ENCODE measurements at regions not wholly inside any gene's neighbourhood (a gene's known extent, or its start where the extent isn't known, plus 50 kb on each side); places are given as distances from the start of the nearest gene placed in this dataset.

DNA sequence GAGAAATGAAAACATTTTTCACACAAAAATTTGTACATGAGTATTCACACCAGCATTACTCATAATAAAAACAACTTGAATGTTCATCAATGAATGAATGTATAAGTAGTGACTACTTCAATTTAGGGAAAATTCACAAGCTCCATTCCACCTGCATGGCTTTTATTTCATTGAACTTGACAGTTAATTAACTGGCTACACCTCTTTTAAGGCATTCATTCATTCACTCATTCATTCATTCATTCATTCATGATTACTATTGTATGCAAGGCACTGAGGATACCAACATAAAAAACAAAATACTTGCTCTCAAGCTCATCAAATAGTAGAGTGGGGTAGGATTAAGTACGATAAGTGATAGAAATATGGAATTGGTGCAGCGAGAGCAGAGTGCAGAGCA lies 198.3 kb upstream of the DLGAP1 start:
- Histone ChIP-seq H3K36me3 (no peaks in the 10 kb centered on the region), H3K9me3 (no peaks in the 10 kb centered on the region), H3K4me1 (no peaks in the 10 kb centered on the region), H3K27me3 (no peaks in the 10 kb centered on the region), H3K4me3 (no peak overlapping the region), H3K27ac (no peak overlapping the region)
- no peak for TF ChIP-seq CTCF (IDR thresholded peaks at IDR 0.05)
- no peak for FAIRE-seq
- intact Hi-C loops (cut with DNase I) = no loop called here
- ATAC-seq = no peak
- DNase-seq = no peak
- 72 to 81% methylated on average over 2 of the region's 2 CpGs for WGBS, 2 donors

- no peak for TF ChIP-seq CTCF (IDR thresholded peaks at IDR 0.05)
- ATAC-seq = no peak
- FAIRE-seq = no peak
- no peaks in the 10 kb centered on the region for H3K27me3 ChIP-seq
- H3K36me3 ChIP-seq = no peaks in the 10 kb centered on the region
- no peak overlapping the region for H3K27ac ChIP-seq
- 55 to 65% methylated on average over 5 of the region's 5 CpGs for WGBS, 2 donors
- H3K4me3 ChIP-seq = no peak overlapping the region
- DNase-seq = no peak
- no peaks in the 10 kb centered on the region for H3K9me3 ChIP-seq
- intact Hi-C loops (cut with DNase I) = no loop called here
- H3K4me1 ChIP-seq = no peaks in the 10 kb centered on the region
These were observed 186.8 kb upstream of the DLGAP1 start for GRCh38 chr18:4641771-4642368.

- H3K4me1 ChIP-seq = no peaks in the 10 kb centered on the region
- H3K27me3 ChIP-seq = no peaks in the 10 kb centered on the region
- intact Hi-C loops (cut with DNase I) = no loop called here
- DNase-seq = no peak
- no peaks in the 10 kb centered on the region for H3K36me3 ChIP-seq
- no peak for FAIRE-seq
- no peak for TF ChIP-seq CTCF (IDR thresholded peaks at IDR 0.05)
- no peak for ATAC-seq
- no peak overlapping the region for H3K4me3 ChIP-seq
- no peak overlapping the region for H3K27ac ChIP-seq
- H3K9me3 ChIP-seq = no peaks in the 10 kb centered on the region
- 28 to 29% methylated on average over 3 of the region's 3 CpGs for WGBS, 2 donors
These were observed 185.4 kb upstream of the DLGAP1 start for GRCh38 chr18:4640349-4641012.

DNA sequence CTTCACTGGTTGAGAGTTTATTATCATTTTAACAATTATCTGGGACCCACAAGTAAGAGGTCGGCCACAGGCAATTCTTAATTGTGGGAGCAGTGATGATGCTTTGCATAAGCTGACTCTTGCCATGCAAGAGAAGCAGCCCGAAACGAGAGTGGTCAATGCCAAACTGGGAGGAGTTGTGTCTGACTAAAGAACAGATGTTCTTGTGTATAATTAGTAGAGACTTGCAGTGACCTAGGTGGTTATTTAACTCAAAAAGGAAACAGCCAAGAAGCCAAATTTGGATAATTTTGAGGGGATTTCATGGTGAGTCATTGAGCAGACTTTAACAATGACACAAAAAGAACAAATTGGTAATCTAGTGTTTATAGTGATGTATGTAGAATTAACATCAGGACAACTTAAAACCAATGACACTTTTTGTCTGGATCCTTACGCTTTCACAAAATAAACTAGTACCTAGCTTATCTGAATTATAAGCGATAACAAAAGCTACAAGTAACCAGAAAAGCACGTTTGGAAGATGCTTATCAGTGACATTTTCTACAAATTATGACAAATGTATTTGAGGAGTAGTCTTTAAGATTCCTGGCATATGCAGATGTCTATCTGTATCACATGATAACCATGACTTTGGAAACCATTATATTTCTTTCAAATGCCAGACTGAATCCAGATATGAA lies 184.7 kb upstream of the DLGAP1 start:
- Histone ChIP-seq H3K9me3 (no peaks in the 10 kb centered on the region), H3K27me3 (no peaks in the 10 kb centered on the region), H3K4me1 (no peaks in the 10 kb centered on the region), H3K4me3 (no peak overlapping the region), H3K36me3 (no peaks in the 10 kb centered on the region), H3K27ac (no peak overlapping the region)
- intact Hi-C loops (cut with DNase I) = no loop called here
- ATAC-seq (no peak), DNase-seq (no peak), FAIRE-seq (no peak)
- 36 to 43% methylated on average over 6 of the region's 6 CpGs for WGBS, 2 donors
- TF ChIP-seq CTCF (IDR thresholded peaks at IDR 0.05) = no peak

DNA sequence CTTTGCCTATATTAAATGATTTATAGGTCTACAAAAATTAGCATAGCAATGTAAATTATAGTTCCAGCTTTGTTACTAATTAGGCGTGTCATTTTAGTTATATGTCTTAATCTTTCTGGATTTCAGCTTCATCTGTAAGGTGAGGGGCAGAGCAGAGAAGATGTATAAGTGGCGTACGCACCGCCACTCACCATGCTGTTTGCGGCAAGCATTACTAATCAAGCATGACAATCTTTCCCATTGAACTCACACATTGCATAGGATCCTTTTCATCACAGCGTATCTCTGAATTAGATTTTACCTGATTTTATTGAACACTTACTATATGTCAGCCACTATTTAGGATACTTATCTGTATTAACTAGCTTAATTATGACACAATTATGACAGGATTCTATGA lies 183.6 kb upstream of the DLGAP1 start:
- H3K4me1 ChIP-seq = no peaks in the 10 kb centered on the region
- no peak overlapping the region for H3K4me3 ChIP-seq
- H3K27me3 ChIP-seq = no peaks in the 10 kb centered on the region
- FAIRE-seq (no peak), ATAC-seq (no peak), DNase-seq (no peak)
- no peak overlapping the region for H3K27ac ChIP-seq
- no peak for TF ChIP-seq CTCF (IDR thresholded peaks at IDR 0.05)
- WGBS, 2 donors = 79 to 97% methylated on average over 6 of the region's 6 CpGs
- intact Hi-C loops (cut with DNase I) = no loop called here
- no peaks in the 10 kb centered on the region for H3K9me3 ChIP-seq
- H3K36me3 ChIP-seq = no peaks in the 10 kb centered on the region
